Psoas muscle (tissue), 7 donors: ENCODE measurements at regions not wholly inside any gene's neighbourhood (a gene's known extent, or its start where the extent isn't known, plus 50 kb on each side); places are given as distances from the start of the nearest gene placed in this dataset.

ENCODE experiments used
- ATAC-seq, 4 donors: fragments of 200-7000 bp; cut with Tn5 transposase; one replicate each; pipeline ENCODE4 v1.9.1; 2020; ENCODE audit warnings: moderate library complexity in 3 of 4, mild to moderate bottlenecking in 2 of 4
- DNase-seq, 2 donors: peaks; one replicate each; pipeline ENCODE4 v3.0.0-alpha.2; 2020
- H3K27ac ChIP-seq: fragments of 200-600 bp; one replicate; pipeline ENCODE4 v1.8.0; 2022
- H3K27me3 ChIP-seq, 3 donors: fragments of 200-600 bp in 1 of 3; one replicate each; pipeline versions ENCODE4 v1.6.1 to v1.8.0; 2013 to 2022; ENCODE audit warnings: low read length in 2 of 3, mild to moderate bottlenecking in 2 of 3, moderate library complexity in 1 of 3; ENCODE audit not compliant: insufficient read depth in 3 of 3
- H3K36me3 ChIP-seq, 2 donors: fragments of 200-600 bp in 1 of 2; one replicate each; pipeline versions ENCODE4 v1.6.1 to v1.8.0; 2013 to 2022; ENCODE audit warnings: low read depth in 1 of 2, mild to moderate bottlenecking in 1 of 2, moderate library complexity in 1 of 2; ENCODE audit not compliant: insufficient read depth in 1 of 2
- H3K4me1 ChIP-seq: fragments of 200-600 bp; one replicate; pipeline ENCODE4 v1.8.0; 2022
- H3K4me3 ChIP-seq: fragments of 200-600 bp; one replicate; pipeline ENCODE4 v1.8.0; 2022; ENCODE audit warnings: mild to moderate bottlenecking
- H3K9me3 ChIP-seq: fragments of 200-600 bp; one replicate; pipeline ENCODE4 v1.8.0; 2022
- CTCF ChIP-seq: fragments of 200-600 bp; IDR thresholded peaks from one replicate; pipeline ENCODE4 v1.8.0; 2022; ENCODE audit warnings: antibody characterized with exemption
- WGBS, 3 donors: extraction: QIAGEN DNeasy Blood & Tissue Kit; methylation state at CpG; one replicate each; pipeline versions ENCODE4 v1.1.6 to v1.1.7; 2013; 5-methylcytosine and 5-hydroxymethylcytosine counted together
- intact Hi-C, 2 donors: fragments of 100-400 bp; cut with DNase I; formaldehyde crosslinking; loops; one replicate each; pipeline versions ENCODE4 v1.11.0 to v1.14.2; 2022
- donor health status: healthy with polysubstance abuse.
- donor health status: DM: no; HTN: no; CAD: no; lungs with moderate emphysema.
- donor health status: Bipolar disorder and iron deficiency.
- donor health status: healthy.
- donor health status: DM: yes; HTN: yes; CAD: no.
- donor health status: DM: no; HTN: no; CAD: no.
- donor health status: DM: yes; HTN: yes; CAD: no.

GRCh38 chr3:81433675-81434074 is 327.8 kb downstream of the GBE1 start:
- DNase-seq (no peak), ATAC-seq (no peak)
- Histone ChIP-seq H3K4me1 (no peaks in the 10 kb centered on the region), H3K36me3 (no peaks in the 10 kb centered on the region), H3K27me3 (no peaks in the 10 kb centered on the region), H3K9me3 (no peaks in the 10 kb centered on the region), H3K4me3 (no peak overlapping the region), H3K27ac (no peak overlapping the region)
- 49 to 61% (median 50%) methylated on average over 3 of the region's 3 CpGs for WGBS, 3 donors
- TF ChIP-seq CTCF: no peak
- intact Hi-C loops: no loop called here

GRCh38 chr3:81432456-81432855 is 329.0 kb downstream of the GBE1 start:
- no peaks in the 10 kb centered on the region for H3K27me3 ChIP-seq
- DNase-seq (no peak), ATAC-seq (no peak)
- no peak overlapping the region for H3K4me3 ChIP-seq
- 63 to 73% (median 66%) methylated on average over 2 of the region's 2 CpGs for WGBS, 3 donors
- no peaks in the 10 kb centered on the region for H3K9me3 ChIP-seq
- no peaks in the 10 kb centered on the region for H3K36me3 ChIP-seq
- intact Hi-C loops: no loop called here
- no peak overlapping the region for H3K27ac ChIP-seq
- no peak for TF ChIP-seq CTCF
- H3K4me1 ChIP-seq: no peaks in the 10 kb centered on the region

GRCh38 chr3:81426826-81427577 is 334.4 kb downstream of the GBE1 start:
- no peak for ATAC-seq
- TF ChIP-seq CTCF: no peak
- no peak overlapping the region for H3K27ac ChIP-seq
- H3K9me3 ChIP-seq: no peaks in the 10 kb centered on the region
- no peak for DNase-seq
- no peaks in the 10 kb centered on the region for H3K36me3 ChIP-seq
- intact Hi-C loops: no loop called here
- H3K4me1 ChIP-seq: no peaks in the 10 kb centered on the region
- no peaks in the 10 kb centered on the region for H3K27me3 ChIP-seq
- no peak overlapping the region for H3K4me3 ChIP-seq
- 75 to 82% (median 76%) methylated on average over 6 of the region's 6 CpGs for WGBS, 3 donors

GRCh38 chr3:81425198-81425868 is 336.1 kb downstream of the GBE1 start:
- H3K27me3 ChIP-seq: no peaks in the 10 kb centered on the region
- ATAC-seq (no peak), DNase-seq (no peak)
- 70 to 75% (median 72%) methylated on average over 5 of the region's 5 CpGs for WGBS, 3 donors
- H3K9me3 ChIP-seq: no peaks in the 10 kb centered on the region
- intact Hi-C loops: no loop called here
- no peaks in the 10 kb centered on the region for H3K36me3 ChIP-seq
- no peak overlapping the region for H3K27ac ChIP-seq
- no peaks in the 10 kb centered on the region for H3K4me1 ChIP-seq
- H3K4me3 ChIP-seq: no peak overlapping the region
- TF ChIP-seq CTCF: no peak

- Histone ChIP-seq H3K36me3 (no peaks in the 10 kb centered on the region), H3K9me3 (no peaks in the 10 kb centered on the region), H3K4me3 (no peak overlapping the region), H3K4me1 (no peaks in the 10 kb centered on the region), H3K27me3 (no peaks in the 10 kb centered on the region), H3K27ac (no peak overlapping the region)
- DNase-seq (no peak), ATAC-seq (no peak)
- TF ChIP-seq CTCF: peak; percentile 39
- intact Hi-C loops: no loop called here
Measured at GRCh38 chr3:81419228-81419627, 342.2 kb downstream of the GBE1 start.
